IMR-90 (cell line): ENCODE measurements at regions not wholly inside any gene's neighbourhood (a gene's known extent, or its start where the extent isn't known, plus 50 kb on each side); places are given as distances from the start of the nearest gene placed in this dataset.

Source experiments
- ATAC-seq: fragments of 200-7000 bp; cut with Tn5 transposase; 2 replicates; pipeline ENCODE4 v1.9.1; 2020; ENCODE audit warnings: low read depth, mild to moderate bottlenecking, moderate library complexity
- BruUV-seq: library from RNA; stranded (reverse); fragments of 400-500 nt; replicated peaks from 2 replicates; lab custom pipeline; 2021; lab: Mats Ljungman, UMichigan
- CTCF ChIA-PET: fragments of 300-600 bp; formaldehyde crosslinking; extraction: SDS; loops from one replicate; lab custom pipeline; 2021; ENCODE audit warnings: antibody characterized with exemption; lab: Yijun Ruan, JAX
- POLR2A ChIA-PET: fragments of 300-600 bp; sonication (Branson Sonifier 250); formaldehyde crosslinking; loops from one replicate; lab custom pipeline; 2022; ENCODE audit warnings: antibody characterized with exemption; ENCODE audit not compliant: unreplicated experiment; lab: Charles Lee
- DNase-seq: peaks from one replicate; pipeline ENCODE4 v3.0.0; 2013
- H2AFZ ChIP-seq: replicated peaks from 2 replicates; pipeline ENCODE3; 2013; ENCODE audit warnings: low read length, mild to moderate bottlenecking; ENCODE audit not compliant: poor library complexity
- H2AK5ac ChIP-seq: 2 replicates; pipeline ENCODE4 v1.6.1; 2013; ENCODE audit warnings: low read depth, low read length, inconsistent platforms
- H2AK9ac ChIP-seq: replicated peaks from 2 replicates; pipeline ENCODE3; 2013; ENCODE audit warnings: mild to moderate bottlenecking, low read depth, low read length, moderate library complexity; ENCODE audit not compliant: poor library complexity
- H2BK120ac ChIP-seq: 2 replicates; pipeline ENCODE4 v1.6.1; 2013; ENCODE audit warnings: low read depth, low read length, inconsistent platforms
- H2BK15ac ChIP-seq: 3 replicates; pipeline ENCODE4 v1.6.1; 2013; ENCODE audit warnings: low read depth, low read length, inconsistent platforms
- H2BK20ac ChIP-seq: 2 replicates; pipeline ENCODE4 v1.6.1; 2013; ENCODE audit warnings: low read depth, mild to moderate bottlenecking, inconsistent platforms, low read length, moderate library complexity
- H2BK5ac ChIP-seq: 2 replicates; pipeline ENCODE4 v1.6.1; 2013; ENCODE audit warnings: mild to moderate bottlenecking, low read depth, low read length, inconsistent platforms; ENCODE audit not compliant: poor library complexity, severe bottlenecking
- H3K14ac ChIP-seq: replicated peaks from 2 replicates; pipeline ENCODE4 v1.6.1; 2013; ENCODE audit warnings: low read depth, low read length, inconsistent platforms
- H3K18ac ChIP-seq: 2 replicates; pipeline ENCODE4 v1.6.1; 2013; ENCODE audit warnings: low read depth, low read length, control low read depth
- H3K23ac ChIP-seq: 2 replicates; pipeline ENCODE4 v1.6.1; 2013; ENCODE audit warnings: low read depth, low read length, inconsistent platforms
- H3K27ac ChIP-seq: 2 replicates; pipeline ENCODE4 v1.5.1; 2013; ENCODE audit warnings: mild to moderate bottlenecking, control low read depth, low read length; ENCODE audit not compliant: insufficient read depth
- H3K27me3 ChIP-seq: 2 replicates; pipeline ENCODE4 v1.6.1; 2013; ENCODE audit warnings: low read length; ENCODE audit not compliant: control insufficient read depth, insufficient read depth
- H3K36me3 ChIP-seq: 2 replicates; pipeline ENCODE4 v1.6.1; 2013; ENCODE audit warnings: low read length, mixed read lengths; ENCODE audit not compliant: control insufficient read depth, insufficient read depth
- H3K4ac ChIP-seq: 2 replicates; pipeline ENCODE4 v1.6.1; 2013; ENCODE audit warnings: low read depth, low read length, inconsistent platforms
- H3K4me1 ChIP-seq: 2 replicates; pipeline ENCODE4 v1.6.1; 2013; ENCODE audit warnings: low read length, mixed read lengths; ENCODE audit not compliant: control insufficient read depth, insufficient read depth
- H3K4me2 ChIP-seq: 2 replicates; pipeline ENCODE4 v1.6.1; 2013; ENCODE audit warnings: low read depth, mild to moderate bottlenecking, control low read depth, low read length, moderate library complexity
- H3K4me3 ChIP-seq: 2 replicates; pipeline ENCODE4 v1.5.1; 2013; ENCODE audit warnings: low read depth, mild to moderate bottlenecking, control low read depth, low read length, moderate library complexity; ENCODE audit not compliant: insufficient read depth
- H3K56ac ChIP-seq: 2 replicates; pipeline ENCODE4 v1.6.1; 2013; ENCODE audit warnings: low read length, inconsistent platforms; ENCODE audit not compliant: insufficient read depth; ENCODE audit errors: extremely low read depth
- H3K79me1 ChIP-seq, 2 experiments: 2 replicates each; pipeline ENCODE4 v1.6.1; 2013; ENCODE audit warnings: low read length in 2 of 2, inconsistent platforms in 1 of 2, low read depth in 1 of 2
- H3K9ac ChIP-seq: 2 replicates; pipeline ENCODE4 v1.6.1; 2013; ENCODE audit warnings: low read depth, low read length, control low read depth
- H3K9me1 ChIP-seq: 2 replicates; pipeline ENCODE4 v1.6.1; 2013; ENCODE audit warnings: low read length, inconsistent platforms; ENCODE audit not compliant: insufficient read depth
- H3K9me3 ChIP-seq: 2 replicates; pipeline ENCODE4 v1.6.1; 2013; ENCODE audit warnings: low read length; ENCODE audit not compliant: control insufficient read depth, insufficient read depth
- H4K20me1 ChIP-seq: 2 replicates; pipeline ENCODE4 v1.6.1; 2013; ENCODE audit warnings: low read length, inconsistent platforms; ENCODE audit not compliant: insufficient read depth
- H4K5ac ChIP-seq: 2 replicates; pipeline ENCODE4 v1.6.1; 2013; ENCODE audit warnings: mild to moderate bottlenecking, low read depth, low read length, control low read depth
- H4K8ac ChIP-seq, 2 experiments: 2 replicates each; pipeline ENCODE4 v1.6.1; 2013; ENCODE audit warnings: low read depth in 2 of 2, low read length in 2 of 2, control low read depth in 1 of 2, inconsistent platforms in 1 of 2
- H4K91ac ChIP-seq: 2 replicates; pipeline ENCODE4 v1.6.1; 2013; ENCODE audit warnings: low read depth, low read length, inconsistent platforms; ENCODE audit not compliant: insufficient read depth
- BHLHE40 ChIP-seq: fragments of 150-350 bp; IDR thresholded peaks from 2 replicates; pipeline ENCODE4 v1.6.1; 2016; ENCODE audit warnings: mild to moderate bottlenecking, low read depth, low read length
- CEBPB ChIP-seq: IDR thresholded peaks from 2 replicates; pipeline ENCODE4 v1.6.1; 2012; ENCODE audit warnings: low read depth, low read length, improper control_type of control experiment
- CHD1 ChIP-seq: IDR thresholded peaks from 2 replicates; pipeline ENCODE4 v1.6.1; 2012; ENCODE audit warnings: low read depth, low read length, improper control_type of control experiment
- CTCF ChIP-seq: conservative IDR thresholded peaks from 2 replicates; pipeline ENCODE4 v1.5.1; 2012; ENCODE audit warnings: mild to moderate bottlenecking, low read depth, low read length, improper control_type of control experiment
- ELK1 ChIP-seq: fragments of 150-350 bp; IDR thresholded peaks from 2 replicates; pipeline ENCODE4 v1.6.1; 2016; ENCODE audit warnings: low read depth, mild to moderate bottlenecking, low read length, moderate library complexity, borderline replicate concordance
- FOS ChIP-seq: fragments of 150-350 bp; IDR thresholded peaks from 2 replicates; pipeline ENCODE4 v1.6.1; 2016; ENCODE audit warnings: low read depth, low read length
- MAFK ChIP-seq: IDR thresholded peaks from 2 replicates; pipeline ENCODE4 v1.6.1; 2012; ENCODE audit warnings: low read depth, low read length, improper control_type of control experiment
- MAZ ChIP-seq: IDR thresholded peaks from 2 replicates; pipeline ENCODE4 v1.6.1; 2012; ENCODE audit warnings: low read depth, mild to moderate bottlenecking, low read length, improper control_type of control experiment, moderate library complexity, borderline replicate concordance
- MXI1 ChIP-seq: IDR thresholded peaks from 2 replicates; pipeline ENCODE4 v1.6.1; 2012; ENCODE audit warnings: low read depth, mild to moderate bottlenecking, low read length, moderate library complexity, borderline replicate concordance
- NFE2L2 ChIP-seq: fragments of 150-350 bp; IDR thresholded peaks from 2 replicates; pipeline ENCODE4 v1.6.1; 2016; ENCODE audit warnings: low read depth, mild to moderate bottlenecking, low read length
- POLR2A ChIP-seq: IDR thresholded peaks from 2 replicates; pipeline ENCODE4 v1.6.1; 2012; ENCODE audit warnings: mild to moderate bottlenecking, low read depth, low read length
- RAD21 ChIP-seq: IDR thresholded peaks from 2 replicates; pipeline ENCODE4 v1.6.1; 2012; ENCODE audit warnings: low read length, improper control_type of control experiment
- RCOR1 ChIP-seq: IDR thresholded peaks from 2 replicates; pipeline ENCODE4 v1.6.1; 2012; ENCODE audit warnings: mild to moderate bottlenecking, low read length, improper control_type of control experiment; ENCODE audit not compliant: insufficient replicate concordance
- RFX5 ChIP-seq: IDR thresholded peaks from 2 replicates; pipeline ENCODE4 v1.8.0; 2012; ENCODE audit warnings: low read depth, mild to moderate bottlenecking, low read length, moderate library complexity
- SMC3 ChIP-seq: fragments of 150-350 bp; IDR thresholded peaks from 2 replicates; pipeline ENCODE4 v1.6.1; 2016; ENCODE audit warnings: low read depth, mild to moderate bottlenecking, antibody characterized with exemption, low read length, moderate library complexity
- USF2 ChIP-seq: fragments of 150-350 bp; IDR thresholded peaks from 2 replicates; pipeline ENCODE4 v1.6.1; 2017; ENCODE audit warnings: mild to moderate bottlenecking, antibody characterized with exemption, low read length, low read depth
- WGBS, 2 experiments: methylation state at CpG; one replicate each; pipeline versions ENCODE4 v1.1.5 to v1.1.7; 2013; ENCODE audit warnings: missing lambda C conversion rate in 2 of 2; ENCODE audit not compliant: insufficient read length in 1 of 2; ENCODE audit errors: extremely low coverage in 2 of 2; 5-methylcytosine and 5-hydroxymethylcytosine counted together
- dilution Hi-C: fragments of 300-500 bp; cut with HindIII; formaldehyde crosslinking; loops from one replicate; pipeline ENCODE4 v1.14.3; 2018; ENCODE audit warnings: low sequenced_read_pairs; ENCODE audit not compliant: unreplicated experiment
- in situ Hi-C: fragments of 300-500 bp; cut with MboI; formaldehyde crosslinking; loops from 3 replicates; pipeline ENCODE4 v1.14.3; 2019; ENCODE audit warnings: low sequenced_read_pairs, inconsistent platforms, mixed read lengths
- intact Hi-C: fragments of 100-400 bp; cut with micrococcal nuclease; formaldehyde crosslinking; loops from 2 replicates; pipeline ENCODE4 v1.10.0; 2022

GRCh38 chr5:174412941-174413340 is 311.4 kb upstream of the MSX2 start:
- H2BK15ac ChIP-seq = no peak overlapping the region
- no TSS peak for BruUV-seq
- intact Hi-C loops = no loop called here

More at GRCh38 chr5:174412941-174413340, 311.4 kb upstream of the MSX2 start:
- DNase-seq (no peak), ATAC-seq (no peak)
- H2AK5ac ChIP-seq = no peak overlapping the region
- dilution Hi-C loops (no loop called here), in situ Hi-C loops (loop anchor here (25.0 kb wide), 1 partner anchor 324 kb away; no protein-coding TSS in a partner anchor)
- no peaks in the 10 kb centered on the region for H3K79me1 ChIP-seq
- H2BK20ac ChIP-seq = no peak overlapping the region
- no peak overlapping the region for H2AK9ac ChIP-seq
- TF ChIP-seq RCOR1 (no peak), CTCF (no peak), MAZ (no peak), RFX5 (no peak), NFE2L2 (no peak), POLR2A (no peak), BHLHE40 (no peak), MXI1 (no peak), RAD21 (no peak), USF2 (no peak), MAFK (no peak), ELK1 (no peak), FOS (no peak), CEBPB (no peak), SMC3 (no peak), CHD1 (no peak)
- H3K4me2 ChIP-seq = no peak overlapping the region
- H3K4ac ChIP-seq = no peak overlapping the region
- H3K27ac ChIP-seq = no peak overlapping the region
- H3K9me1 ChIP-seq = no peaks in the 10 kb centered on the region
- CTCF ChIA-PET = interaction anchor here (2.1 kb wide), 1 partner anchor 10 kb away, joined by 7 read pairs; no protein-coding TSS in a partner anchor
- H3K18ac ChIP-seq = no peak overlapping the region
- H4K5ac ChIP-seq = no peak overlapping the region
- H3K4me1 ChIP-seq = peaks cover 2% of the 10 kb centered on the region; the same call in 1 of the 2 replicates
- no peak overlapping the region for H4K91ac ChIP-seq
- H2AFZ ChIP-seq = no peak overlapping the region
- H3K27me3 ChIP-seq = no peaks in the 10 kb centered on the region; the same call in none of the 2 replicates
- no peak overlapping the region for H4K8ac ChIP-seq
- no peak overlapping the region for H3K4me3 ChIP-seq
- WGBS, 2 experiments = no CpG with 5 or more reads among the region's 3 CpGs
- no peak overlapping the region for H3K14ac ChIP-seq
- POLR2A ChIA-PET = no interaction called here
- no peak overlapping the region for H2BK120ac ChIP-seq
- no peak overlapping the region for H2BK5ac ChIP-seq
- no peaks in the 10 kb centered on the region for H3K36me3 ChIP-seq
- no peak overlapping the region for H3K56ac ChIP-seq
- H3K9me3 ChIP-seq = no peaks in the 10 kb centered on the region
- H3K9ac ChIP-seq = no peak overlapping the region
- no peak overlapping the region for H3K23ac ChIP-seq
- H4K20me1 ChIP-seq = no peaks in the 10 kb centered on the region
